ENCODE measurements at regions not wholly inside any gene's neighbourhood (a gene's known extent, or its start where the extent isn't known, plus 50 kb on each side); places are given as distances from the start of the nearest gene placed in this dataset.

DNA sequence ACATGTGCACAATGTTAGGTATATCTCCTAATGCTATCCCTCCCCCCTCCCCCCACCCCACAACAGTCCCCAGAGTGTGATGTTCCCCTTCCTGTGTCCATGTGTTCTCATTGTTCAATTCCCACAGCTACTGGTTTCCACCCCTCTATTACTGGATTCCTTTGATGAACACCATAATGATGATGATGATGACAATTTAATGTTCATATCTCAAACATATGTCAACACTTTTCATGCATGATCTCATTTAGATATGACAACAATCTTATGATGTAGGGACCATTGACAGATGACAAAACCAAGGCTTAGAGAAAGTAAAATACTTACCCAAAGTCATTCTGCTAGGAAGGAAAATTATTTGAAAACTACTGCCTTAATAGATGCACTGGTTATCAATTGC is 97.6 kb downstream of the TMEM114 start:
- Histone ChIP-seq H3K4me1 (ENCODE audit: low read depth) (peaks cover 3% of the 10 kb centered on the region), H3K9me3 (no peaks in the 10 kb centered on the region), H3K4me3 (no peak overlapping the region), H3K36me3 (ENCODE audit: low read depth) (no peaks in the 10 kb centered on the region)
- ATAC-seq = no peak
- TF ChIP-seq, protein P1, sequence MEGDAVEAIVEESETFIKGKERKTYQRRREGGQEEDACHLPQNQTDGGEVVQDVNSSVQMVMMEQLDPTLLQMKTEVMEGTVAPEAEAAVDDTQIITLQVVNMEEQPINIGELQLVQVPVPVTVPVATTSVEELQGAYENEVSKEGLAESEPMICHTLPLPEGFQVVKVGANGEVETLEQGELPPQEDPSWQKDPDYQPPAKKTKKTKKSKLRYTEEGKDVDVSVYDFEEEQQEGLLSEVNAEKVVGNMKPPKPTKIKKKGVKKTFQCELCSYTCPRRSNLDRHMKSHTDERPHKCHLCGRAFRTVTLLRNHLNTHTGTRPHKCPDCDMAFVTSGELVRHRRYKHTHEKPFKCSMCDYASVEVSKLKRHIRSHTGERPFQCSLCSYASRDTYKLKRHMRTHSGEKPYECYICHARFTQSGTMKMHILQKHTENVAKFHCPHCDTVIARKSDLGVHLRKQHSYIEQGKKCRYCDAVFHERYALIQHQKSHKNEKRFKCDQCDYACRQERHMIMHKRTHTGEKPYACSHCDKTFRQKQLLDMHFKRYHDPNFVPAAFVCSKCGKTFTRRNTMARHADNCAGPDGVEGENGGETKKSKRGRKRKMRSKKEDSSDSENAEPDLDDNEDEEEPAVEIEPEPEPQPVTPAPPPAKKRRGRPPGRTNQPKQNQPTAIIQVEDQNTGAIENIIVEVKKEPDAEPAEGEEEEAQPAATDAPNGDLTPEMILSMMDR (IDR thresholded peaks at IDR 0.05) = no peak
- intact Hi-C loops (cut with DNase I, micrococcal nuclease) = no loop called here
- no peak for DNase-seq

DNA sequence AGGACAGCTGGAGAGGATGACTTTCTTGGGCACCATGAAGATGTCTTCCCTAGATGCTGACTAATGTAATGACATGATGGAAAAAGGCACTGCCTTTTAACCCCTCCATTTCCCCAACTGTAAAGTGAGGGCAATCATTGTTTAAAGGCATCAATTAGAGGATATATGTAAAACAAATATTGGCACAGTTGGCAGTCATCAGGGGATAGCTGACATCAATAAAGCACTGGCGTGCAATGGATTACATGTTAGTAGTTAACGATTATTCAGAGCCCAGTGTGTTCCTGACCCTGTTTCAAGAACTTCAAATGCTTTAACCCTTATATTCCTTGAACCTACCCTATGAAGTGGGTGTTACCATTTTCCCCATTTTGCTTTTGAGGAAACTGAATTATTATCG is 100.7 kb downstream of the TMEM114 start:
- intact Hi-C loops (cut with DNase I, micrococcal nuclease) = no loop called here
- Histone ChIP-seq H3K4me1 (ENCODE audit: low read depth) (no peaks in the 10 kb centered on the region), H3K36me3 (ENCODE audit: low read depth) (no peaks in the 10 kb centered on the region), H3K9me3 (no peaks in the 10 kb centered on the region), H3K4me3 (no peak overlapping the region)
- ATAC-seq (peak; percentile 90), DNase-seq (no peak)
- TF ChIP-seq, protein P1 (IDR thresholded peaks at IDR 0.05) = no peak

DNA sequence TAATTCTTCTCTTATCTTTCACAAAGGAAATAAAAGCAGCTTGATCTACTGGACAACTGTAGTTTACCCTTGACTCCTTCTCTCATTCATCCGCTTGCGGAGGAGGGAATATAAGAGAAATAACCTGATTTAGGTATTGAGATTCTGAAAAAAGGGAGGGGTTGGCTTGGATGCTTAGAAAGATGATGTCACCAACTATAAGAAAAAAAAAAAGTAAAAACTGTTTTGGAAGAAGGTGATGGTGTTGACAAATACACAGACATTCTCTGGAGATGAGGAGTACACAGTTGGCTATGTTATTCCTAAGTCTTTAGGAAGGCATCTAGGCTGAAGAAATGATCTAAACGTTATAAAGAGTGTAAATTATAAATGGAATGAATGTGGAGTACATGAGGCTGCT is 103.3 kb downstream of the TMEM114 start:
- TF ChIP-seq, protein P1 (IDR thresholded peaks at IDR 0.05) = no peak
- Histone ChIP-seq H3K36me3 (ENCODE audit: low read depth) (no peaks in the 10 kb centered on the region), H3K9me3 (no peaks in the 10 kb centered on the region), H3K4me1 (ENCODE audit: low read depth) (no peaks in the 10 kb centered on the region), H3K4me3 (no peak overlapping the region)
- DNase-seq = no peak
- no peak for ATAC-seq
- intact Hi-C loops (cut with DNase I, micrococcal nuclease) = no loop called here

DNA sequence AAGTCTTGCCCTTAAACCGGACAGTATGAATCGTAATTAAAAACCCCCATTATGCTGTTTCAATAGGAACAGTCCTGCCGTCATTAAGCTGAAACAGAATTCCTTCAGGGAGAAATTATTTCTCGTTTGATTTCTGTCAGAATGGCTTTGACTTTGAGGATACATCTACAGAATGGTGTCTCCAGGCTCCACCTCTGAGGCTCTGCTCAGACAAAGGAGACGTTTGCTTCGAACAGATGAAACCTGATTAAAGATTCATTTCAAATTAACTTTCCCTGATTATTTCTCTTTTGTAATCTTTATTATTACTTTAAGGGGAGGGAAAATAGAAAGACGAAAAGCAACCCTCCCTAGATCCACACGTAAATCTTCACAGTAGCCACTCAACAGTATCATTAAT is 106.9 kb downstream of the TMEM114 start:
- intact Hi-C loops (cut with DNase I, micrococcal nuclease) = no loop called here
- no peak for DNase-seq
- no peak overlapping the region for H3K4me3 ChIP-seq
- H3K9me3 ChIP-seq = no peaks in the 10 kb centered on the region
- TF ChIP-seq, protein P1 (IDR thresholded peaks at IDR 0.05) = no peak
- no peaks in the 10 kb centered on the region for H3K36me3 ChIP-seq (ENCODE audit: low read depth)
- no peak for ATAC-seq
- no peaks in the 10 kb centered on the region for H3K4me1 ChIP-seq (ENCODE audit: low read depth)

DNA sequence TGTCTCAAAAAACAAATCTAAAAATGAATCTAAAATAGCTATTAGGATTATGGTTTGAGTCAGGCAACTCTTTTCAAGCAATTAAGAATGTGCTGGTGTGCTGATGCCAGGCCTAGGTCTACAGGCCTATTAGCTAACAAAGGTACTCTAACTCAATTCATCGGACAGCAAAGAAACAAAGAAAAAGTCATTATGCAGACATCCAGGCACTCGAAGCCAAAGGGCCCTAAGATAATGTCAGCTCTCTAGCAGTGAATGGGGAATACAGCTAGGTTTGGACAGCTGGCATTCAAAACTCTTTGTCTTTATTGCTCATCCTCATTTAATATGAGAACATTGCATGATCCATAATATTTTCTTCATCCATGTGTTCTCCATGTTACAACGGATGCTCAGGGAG is 108.5 kb downstream of the TMEM114 start:
- ATAC-seq = no peak
- TF ChIP-seq, protein P1 (IDR thresholded peaks at IDR 0.05) = no peak
- H3K4me1 ChIP-seq (ENCODE audit: low read depth) = no peaks in the 10 kb centered on the region
- no peaks in the 10 kb centered on the region for H3K9me3 ChIP-seq
- H3K36me3 ChIP-seq (ENCODE audit: low read depth) = no peaks in the 10 kb centered on the region
- no peak overlapping the region for H3K4me3 ChIP-seq
- intact Hi-C loops (cut with DNase I, micrococcal nuclease) = no loop called here
- DNase-seq = no peak

DNA sequence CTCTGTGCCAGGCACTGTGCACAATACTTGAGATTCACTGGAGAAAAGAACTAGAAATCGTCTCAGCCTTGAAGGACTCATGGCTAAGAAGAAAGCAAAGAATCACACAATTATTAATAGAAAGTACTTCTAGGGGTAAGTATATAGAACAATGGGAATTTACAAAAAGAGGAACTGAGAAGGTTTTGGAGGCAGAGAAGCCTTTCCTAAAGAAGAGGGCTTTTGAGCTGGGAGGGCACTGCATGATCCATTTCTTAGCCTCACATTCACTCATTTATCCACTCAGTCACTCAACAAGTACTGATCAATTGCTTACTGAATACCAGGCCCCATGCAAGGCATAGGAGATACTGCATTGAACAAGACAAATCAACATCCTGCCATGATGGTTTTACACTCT is 113.5 kb downstream of the TMEM114 start:
- Histone ChIP-seq H3K4me3 (no peak overlapping the region), H3K9me3 (no peaks in the 10 kb centered on the region), H3K36me3 (ENCODE audit: low read depth) (no peaks in the 10 kb centered on the region), H3K4me1 (ENCODE audit: low read depth) (no peaks in the 10 kb centered on the region)
- ATAC-seq (no peak), DNase-seq (no peak)
- TF ChIP-seq, protein P1 (IDR thresholded peaks at IDR 0.05) = no peak
- intact Hi-C loops (cut with DNase I, micrococcal nuclease) = no loop called here
